GM12891 (cell line): ENCODE measurements at regions not wholly inside any gene's neighbourhood (a gene's known extent, or its start where the extent isn't known, plus 50 kb on each side); places are given as distances from the start of the nearest gene placed in this dataset.

ENCODE experiments used
- DNase-seq: peaks from one replicate; pipeline ENCODE4 v3.0.0; 2011; ENCODE audit warnings: low spot score; ENCODE audit not compliant: insufficient read length
- FAIRE-seq: peaks from 2 replicates; lab custom pipeline; 2011; peaks lifted over from hg19 to GRCh38; lab: Jason Lieb, UNC
- PAX5 ChIP-seq: IDR thresholded peaks from 2 replicates; pipeline ENCODE4 v1.6.1; 2011; ENCODE audit warnings: low read length, moderate library complexity, mild to moderate bottlenecking; ENCODE audit not compliant: insufficient read depth, severe bottlenecking
- POLR2A ChIP-seq: IDR thresholded peaks from 2 replicates; pipeline ENCODE4 v1.6.1; 2011; ENCODE audit warnings: low read depth, low read length, control low read depth
- POLR2AphosphoS5 ChIP-seq: IDR thresholded peaks from 2 replicates; pipeline ENCODE4 v1.6.1; 2011; ENCODE audit warnings: low read depth, low read length, control low read depth
- POU2F2 ChIP-seq: IDR thresholded peaks from 2 replicates; pipeline ENCODE4 v1.6.1; 2011; ENCODE audit warnings: low read depth, mild to moderate bottlenecking, control low read depth, low read length, moderate library complexity
- SPI1 ChIP-seq: IDR thresholded peaks from 2 replicates; pipeline ENCODE4 v1.6.1; 2011; ENCODE audit warnings: low read depth, low read length, control low read depth
- TAF1 ChIP-seq: IDR thresholded peaks from 2 replicates; pipeline ENCODE4 v1.6.1; 2011; ENCODE audit warnings: low read depth, low read length, control low read depth

DNA sequence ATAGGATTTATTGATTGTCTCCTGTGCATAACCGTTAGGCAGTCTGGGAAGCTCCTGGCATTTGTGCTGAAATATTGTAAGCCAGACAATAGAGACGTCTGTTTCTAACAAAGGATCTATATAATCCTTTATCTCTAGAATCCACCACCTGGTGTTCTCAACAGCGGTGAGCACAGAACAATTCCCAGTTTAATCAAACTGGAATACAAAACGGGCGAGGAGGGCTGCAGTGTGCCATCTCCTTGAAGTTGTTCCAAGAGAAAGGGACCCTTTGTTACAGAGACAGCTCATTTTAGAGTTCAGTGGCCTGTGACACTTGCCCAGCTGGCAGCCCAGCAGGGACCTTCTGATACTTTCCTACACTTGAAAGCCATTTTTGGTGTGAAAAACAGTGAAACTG is 162.8 kb upstream of the IVNS1ABP start:
- TF ChIP-seq SPI1: no peak
- TF ChIP-seq POLR2A: no peak
- TF ChIP-seq POU2F2: no peak
- no peak for TF ChIP-seq PAX5
- TF ChIP-seq POLR2AphosphoS5: no peak
- no peak for TF ChIP-seq TAF1
- DNase-seq (no peak), FAIRE-seq (no peak)

DNA sequence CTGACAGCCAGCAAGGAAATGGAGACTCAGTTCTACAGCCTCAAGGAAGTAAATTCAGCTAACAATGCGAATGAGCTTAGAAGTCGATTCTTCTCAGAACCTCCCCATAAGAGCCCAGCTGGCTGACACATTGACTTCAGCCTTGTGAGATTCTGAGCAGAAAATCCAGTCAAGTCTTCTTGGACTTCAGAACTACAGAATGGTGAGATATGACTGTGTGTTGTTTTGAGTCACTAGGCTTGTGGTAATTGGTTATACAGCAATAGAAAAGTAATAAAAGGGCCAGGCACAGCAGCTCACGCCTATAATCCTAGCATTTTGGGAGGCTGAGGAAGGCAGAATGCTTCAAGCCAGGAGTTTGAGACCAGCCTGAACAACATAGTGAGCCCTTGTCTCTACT is 161.8 kb upstream of the IVNS1ABP start:
- FAIRE-seq: no peak
- DNase-seq: no peak
- no peak for TF ChIP-seq POLR2AphosphoS5
- TF ChIP-seq POLR2A: no peak
- no peak for TF ChIP-seq POU2F2
- no peak for TF ChIP-seq SPI1
- TF ChIP-seq TAF1: no peak
- no peak for TF ChIP-seq PAX5

DNA sequence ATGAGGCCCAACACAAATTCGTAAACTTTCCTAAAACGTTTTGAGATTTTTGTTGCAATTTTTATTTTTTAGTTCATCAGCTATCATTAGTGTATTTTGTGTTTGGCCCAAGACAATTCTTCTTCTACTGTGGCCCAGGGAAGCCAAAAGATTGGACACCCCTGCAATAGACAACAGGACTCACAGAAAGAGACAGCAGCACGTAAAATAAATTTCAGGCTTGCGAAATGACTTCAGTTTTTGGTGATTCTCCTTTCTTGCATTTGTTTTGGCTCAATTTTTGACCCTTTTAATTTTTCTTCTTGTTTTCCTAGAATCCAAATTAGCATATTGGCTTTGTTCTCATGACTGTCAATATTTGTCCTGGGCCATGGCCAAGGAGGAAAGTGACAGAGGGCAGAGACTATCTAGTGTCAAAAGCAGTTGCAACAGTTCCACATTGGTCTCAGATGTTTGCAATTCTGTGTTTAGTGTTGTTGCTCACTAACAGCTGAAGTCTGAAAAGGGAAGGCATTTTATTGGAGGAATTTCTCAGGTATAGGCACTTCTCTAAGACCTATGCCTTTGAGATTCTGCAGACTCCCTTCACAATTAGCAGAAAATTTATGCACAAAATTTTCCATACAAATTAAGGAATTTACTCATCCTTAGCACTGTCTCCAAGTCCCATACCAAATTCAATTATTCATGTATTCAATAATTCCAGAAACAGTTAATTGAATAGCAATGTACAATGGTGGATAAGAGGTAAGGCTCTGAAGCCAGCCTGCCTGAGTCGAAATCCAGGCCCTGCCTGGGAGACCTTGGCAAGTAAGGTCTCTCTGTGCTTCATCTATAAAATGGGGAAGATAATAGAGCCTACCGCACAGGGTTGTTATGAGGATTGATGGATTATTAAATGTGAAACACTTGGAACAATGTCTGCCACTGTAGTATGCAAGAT is 160.9 kb upstream of the IVNS1ABP start:
- TF ChIP-seq POU2F2 (no peak), POLR2A (no peak), TAF1 (no peak), SPI1 (no peak), PAX5 (no peak), POLR2AphosphoS5 (no peak)
- no peak for FAIRE-seq
- no peak for DNase-seq

DNA sequence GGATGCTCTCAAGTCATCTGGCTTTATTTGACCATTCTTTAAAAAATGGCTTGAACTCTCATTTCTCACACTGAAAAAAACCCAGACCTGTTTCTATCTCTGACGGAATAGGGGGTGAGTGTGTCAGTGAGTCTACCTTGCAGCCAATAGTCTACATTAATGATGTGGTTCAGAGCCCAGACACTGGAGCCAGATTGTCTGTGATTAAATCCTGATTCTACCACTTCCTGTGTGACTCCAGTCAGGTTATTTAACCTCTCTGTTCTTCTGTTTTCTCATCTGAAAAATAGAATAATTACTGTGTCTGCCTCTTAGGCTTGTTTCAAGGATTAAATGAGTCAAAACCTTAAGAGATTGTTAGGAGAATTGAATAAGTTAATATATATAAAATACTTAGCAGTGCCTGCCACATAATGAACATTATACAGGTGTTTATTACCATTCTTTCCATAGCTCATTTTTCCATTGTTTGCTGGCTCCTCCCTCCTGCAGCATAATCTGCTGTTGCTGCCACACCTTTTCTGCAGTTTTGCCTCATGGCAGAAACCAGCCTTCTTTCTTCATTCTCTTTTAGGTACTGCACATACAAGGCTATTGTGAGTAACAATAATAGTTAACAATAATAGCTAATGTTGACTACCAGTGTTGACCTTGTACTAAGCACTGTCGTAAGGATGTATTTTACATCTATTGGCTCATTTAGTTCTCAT is 157.6 kb upstream of the IVNS1ABP start:
- FAIRE-seq: no peak
- DNase-seq: no peak
- TF ChIP-seq POU2F2 (no peak), POLR2A (no peak), PAX5 (no peak), POLR2AphosphoS5 (no peak), TAF1 (no peak), SPI1 (no peak)

DNA sequence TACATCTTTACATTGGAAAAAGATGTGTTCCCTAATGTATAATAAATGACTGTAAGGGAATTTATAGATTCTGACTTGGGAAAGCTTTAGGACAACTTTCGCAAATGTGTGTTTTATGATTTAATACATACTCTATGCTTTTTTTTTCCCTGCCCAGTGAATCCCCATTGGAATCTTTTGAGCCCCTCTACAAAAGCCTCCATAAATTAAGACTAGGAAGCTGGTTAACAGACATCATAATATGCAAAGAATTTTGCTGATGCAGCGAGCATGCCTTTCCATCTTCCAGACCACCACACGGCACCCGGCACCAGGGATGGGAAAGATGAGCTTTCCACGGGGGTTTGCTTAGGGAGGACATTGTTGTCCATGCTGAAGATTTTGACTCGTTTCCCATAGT is 156.1 kb upstream of the IVNS1ABP start:
- no peak for FAIRE-seq

DNA sequence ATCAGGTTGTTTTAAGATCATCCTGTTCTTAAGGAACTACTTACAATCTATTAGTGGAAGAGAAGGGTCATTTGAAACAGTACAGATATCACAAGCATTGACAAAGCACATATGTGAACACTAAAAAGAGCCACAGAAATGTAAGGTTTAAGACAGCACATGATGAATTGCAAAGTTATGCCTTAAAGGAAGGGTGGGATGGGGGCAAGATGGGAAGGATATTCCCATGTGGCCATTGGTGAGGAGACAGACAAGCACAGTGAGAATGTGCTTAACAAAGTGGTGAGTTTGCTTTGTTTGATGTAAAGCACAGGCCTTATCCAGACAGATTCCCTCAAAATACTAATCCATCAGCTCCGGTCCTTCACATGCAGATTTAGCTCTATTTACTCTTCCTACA is 151.6 kb upstream of the IVNS1ABP start:
- TF ChIP-seq POLR2AphosphoS5: no peak
- TF ChIP-seq POU2F2: no peak
- TF ChIP-seq SPI1: no peak
- TF ChIP-seq PAX5: no peak
- no peak for TF ChIP-seq POLR2A
- TF ChIP-seq TAF1: no peak
- DNase-seq (no peak), FAIRE-seq (no peak)

More for the DNA sequence above, 156.1 kb upstream of the IVNS1ABP start:
- no peak for DNase-seq
- TF ChIP-seq SPI1 (no peak), POLR2AphosphoS5 (no peak), PAX5 (no peak), POU2F2 (no peak), TAF1 (no peak), POLR2A (no peak)

DNA sequence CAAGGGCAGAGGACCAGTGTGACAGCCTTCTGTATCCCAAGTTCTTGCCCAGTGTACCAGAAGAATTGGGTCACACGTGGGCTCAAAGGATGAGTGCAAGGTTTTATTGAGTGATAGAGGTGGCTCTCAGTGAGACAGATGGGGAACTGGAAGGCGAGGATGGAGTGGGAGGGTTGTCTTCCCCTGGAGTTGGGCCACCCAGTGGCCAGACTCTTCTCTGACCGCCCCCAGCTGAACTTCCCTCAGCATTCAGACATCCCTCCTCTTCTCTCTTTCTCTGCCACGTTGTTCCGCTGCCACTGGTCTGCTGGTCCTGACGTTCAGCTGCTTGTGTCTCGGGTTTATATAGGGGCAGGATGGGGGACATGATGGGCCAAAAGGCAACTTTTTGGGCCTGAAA is 150.1 kb upstream of the IVNS1ABP start:
- TF ChIP-seq POLR2AphosphoS5 (no peak), PAX5 (no peak), TAF1 (no peak), POLR2A (no peak), SPI1 (no peak), POU2F2 (no peak)
- FAIRE-seq: no peak
- DNase-seq: no peak

DNA sequence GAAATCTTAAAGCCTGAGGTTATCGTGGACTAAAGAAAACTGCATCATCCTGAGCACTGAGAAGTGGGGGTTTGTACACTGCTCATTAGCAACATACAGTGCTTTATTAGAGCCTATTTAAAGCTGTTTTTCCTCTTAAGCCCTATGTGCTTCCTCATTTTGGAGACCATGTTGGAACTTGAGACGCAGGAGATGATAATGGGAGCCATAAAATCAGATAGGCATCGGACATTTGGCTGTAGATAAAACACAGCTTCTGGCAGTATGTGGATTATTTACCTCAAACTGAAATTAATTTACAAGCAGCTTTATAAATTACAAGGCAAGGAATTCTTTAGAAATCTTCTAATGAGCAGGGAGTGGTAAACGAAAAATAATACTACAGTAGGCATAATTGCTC is 147.7 kb upstream of the IVNS1ABP start:
- no peak for DNase-seq
- TF ChIP-seq POLR2AphosphoS5 (no peak), SPI1 (no peak), TAF1 (no peak), POLR2A (no peak), PAX5 (no peak), POU2F2 (no peak)
- no peak for FAIRE-seq

DNA sequence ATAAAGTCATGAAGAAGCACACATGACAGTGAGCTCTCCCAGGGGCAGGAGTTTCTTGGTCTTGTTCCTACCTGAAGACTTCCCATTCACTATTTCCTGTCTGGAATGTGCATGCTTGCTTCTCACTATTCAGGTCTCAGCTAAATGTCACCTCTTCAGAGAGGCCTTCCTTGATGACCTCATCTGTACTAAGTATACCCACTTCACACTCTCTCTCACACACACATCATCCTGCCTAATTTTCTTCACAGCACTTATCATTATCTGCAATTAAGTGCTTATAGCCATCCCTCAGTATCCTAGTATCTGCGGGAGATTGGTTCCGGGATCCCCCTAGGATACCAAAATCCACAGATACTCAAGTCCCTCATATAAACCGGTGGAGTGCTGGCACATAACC is 146.4 kb upstream of the IVNS1ABP start:
- FAIRE-seq (no peak), DNase-seq (no peak)
- no peak for TF ChIP-seq POU2F2
- TF ChIP-seq TAF1: no peak
- TF ChIP-seq SPI1: no peak
- no peak for TF ChIP-seq PAX5
- no peak for TF ChIP-seq POLR2AphosphoS5
- no peak for TF ChIP-seq POLR2A
